OCI-LY1 (cell line): ENCODE measurements at regions not wholly inside any gene's neighbourhood (a gene's known extent, or its start where the extent isn't known, plus 50 kb on each side); places are given as distances from the start of the nearest gene placed in this dataset.

Source experiments
- CTCF ChIP-seq: fragments of 200-600 bp; sonication (generic), shearing (Covaris generic); IDR thresholded peaks from 2 replicates; pipeline ENCODE4 v1.5.1; 2017; ENCODE audit warnings: mild to moderate bottlenecking, antibody characterized with exemption, low read length, moderate library complexity, mixed read lengths
- EZH2 ChIP-seq: fragments of 200-600 bp; sonication (generic), shearing (Covaris generic); IDR thresholded peaks from 2 replicates; pipeline ENCODE4 v1.8.0; 2017; ENCODE audit warnings: borderline replicate concordance, mixed run types, mild to moderate bottlenecking, antibody characterized with exemption, low read length, moderate library complexity, mixed read lengths

- TF ChIP-seq CTCF (no peak), EZH2 (no peak)
Observed at GRCh38 chr14:44589180-44589579, 82.1 kb upstream of the FSCB start.
